WERI-Rb-1 (cell line): ENCODE measurements at regions not wholly inside any gene's neighbourhood (a gene's known extent, or its start where the extent isn't known, plus 50 kb on each side); places are given as distances from the start of the nearest gene placed in this dataset.

Experiments
- DNase-seq: peaks from one replicate; pipeline ENCODE4 v3.0.0-alpha.2; 2020
- H3K27ac ChIP-seq: fragments of 250-450 bp; sonication (Bioruptor Pico); 2 replicates; pipeline ENCODE4 v1.5.1; 2020; ENCODE audit warnings: mild to moderate bottlenecking, moderate library complexity
- H3K27me3 ChIP-seq: fragments of 250-450 bp; sonication (Bioruptor Pico); 2 replicates; pipeline ENCODE4 v1.5.1; 2021; ENCODE audit warnings: mild to moderate bottlenecking, low read depth, moderate library complexity; ENCODE audit not compliant: insufficient read depth, severe bottlenecking
- H3K36me3 ChIP-seq: fragments of 250-450 bp; sonication (Bioruptor Pico); 2 replicates; pipeline ENCODE4 v1.5.1; 2020; ENCODE audit warnings: mild to moderate bottlenecking, moderate library complexity
- H3K4me3 ChIP-seq: 2 replicates; pipeline ENCODE4 v1.5.1; 2011; ENCODE audit warnings: low read depth, mild to moderate bottlenecking, control low read depth, low read length
- H3K9me3 ChIP-seq: fragments of 250-450 bp; sonication (Bioruptor Pico); 2 replicates; pipeline ENCODE4 v1.5.1; 2021; ENCODE audit warnings: mild to moderate bottlenecking, moderate library complexity; ENCODE audit not compliant: severe bottlenecking
- TF ChIP-seq, protein P1 (sequence below): IDR thresholded peaks from 2 replicates; pipeline ENCODE4 v1.5.1; 2011; ENCODE audit warnings: low read depth, mild to moderate bottlenecking, control low read depth, inconsistent platforms, low read length

DNA sequence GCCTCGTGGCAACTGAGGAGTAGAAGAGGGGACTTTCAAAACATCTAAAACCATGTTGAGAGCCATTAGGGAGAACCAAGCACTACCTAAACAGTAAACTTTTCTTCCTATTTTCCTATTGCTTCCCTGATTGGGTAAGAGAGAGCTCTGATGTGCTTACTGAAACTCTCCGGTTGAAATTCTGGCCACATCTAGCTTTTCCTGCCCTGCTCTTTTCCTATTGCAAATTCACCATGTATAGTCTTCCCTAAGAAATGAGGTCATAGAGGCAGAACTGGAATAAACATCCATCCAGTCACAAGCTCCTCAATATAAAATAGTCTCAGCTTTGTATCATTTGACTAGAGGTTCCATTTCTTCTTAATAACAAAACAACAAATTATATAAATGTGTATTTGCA lies 199.5 kb upstream of the CNR1 start:
- Histone ChIP-seq H3K4me3 (no peak overlapping the region), H3K9me3 (no peaks in the 10 kb centered on the region), H3K27me3 (no peaks in the 10 kb centered on the region), H3K36me3 (no peaks in the 10 kb centered on the region), H3K27ac (no peak overlapping the region)
- TF ChIP-seq, protein P1, sequence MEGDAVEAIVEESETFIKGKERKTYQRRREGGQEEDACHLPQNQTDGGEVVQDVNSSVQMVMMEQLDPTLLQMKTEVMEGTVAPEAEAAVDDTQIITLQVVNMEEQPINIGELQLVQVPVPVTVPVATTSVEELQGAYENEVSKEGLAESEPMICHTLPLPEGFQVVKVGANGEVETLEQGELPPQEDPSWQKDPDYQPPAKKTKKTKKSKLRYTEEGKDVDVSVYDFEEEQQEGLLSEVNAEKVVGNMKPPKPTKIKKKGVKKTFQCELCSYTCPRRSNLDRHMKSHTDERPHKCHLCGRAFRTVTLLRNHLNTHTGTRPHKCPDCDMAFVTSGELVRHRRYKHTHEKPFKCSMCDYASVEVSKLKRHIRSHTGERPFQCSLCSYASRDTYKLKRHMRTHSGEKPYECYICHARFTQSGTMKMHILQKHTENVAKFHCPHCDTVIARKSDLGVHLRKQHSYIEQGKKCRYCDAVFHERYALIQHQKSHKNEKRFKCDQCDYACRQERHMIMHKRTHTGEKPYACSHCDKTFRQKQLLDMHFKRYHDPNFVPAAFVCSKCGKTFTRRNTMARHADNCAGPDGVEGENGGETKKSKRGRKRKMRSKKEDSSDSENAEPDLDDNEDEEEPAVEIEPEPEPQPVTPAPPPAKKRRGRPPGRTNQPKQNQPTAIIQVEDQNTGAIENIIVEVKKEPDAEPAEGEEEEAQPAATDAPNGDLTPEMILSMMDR, result no peak
- no peak for DNase-seq

DNA sequence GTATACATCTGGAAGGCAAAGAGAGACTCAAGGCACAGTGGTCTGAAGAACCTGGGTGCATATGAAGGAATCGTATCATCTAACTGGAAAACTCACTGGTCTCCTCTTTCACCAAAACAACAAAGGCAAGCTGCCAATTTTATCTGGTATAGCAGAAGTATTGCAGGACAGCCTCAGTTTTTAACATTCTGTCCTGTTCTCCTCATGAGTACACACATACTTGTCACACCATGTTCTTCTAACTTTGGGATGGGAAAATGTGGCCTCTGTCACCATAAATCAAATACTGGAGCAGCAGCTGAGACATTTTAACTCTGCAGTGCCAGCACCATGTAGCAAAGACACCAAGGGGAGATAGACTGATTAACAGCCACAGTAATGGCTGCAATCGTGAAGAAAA lies 199.1 kb upstream of the CNR1 start:
- Histone ChIP-seq H3K36me3 (no peaks in the 10 kb centered on the region), H3K27me3 (no peaks in the 10 kb centered on the region), H3K4me3 (no peak overlapping the region), H3K27ac (no peak overlapping the region), H3K9me3 (no peaks in the 10 kb centered on the region)
- TF ChIP-seq, protein P1, result no peak
- no peak for DNase-seq

DNA sequence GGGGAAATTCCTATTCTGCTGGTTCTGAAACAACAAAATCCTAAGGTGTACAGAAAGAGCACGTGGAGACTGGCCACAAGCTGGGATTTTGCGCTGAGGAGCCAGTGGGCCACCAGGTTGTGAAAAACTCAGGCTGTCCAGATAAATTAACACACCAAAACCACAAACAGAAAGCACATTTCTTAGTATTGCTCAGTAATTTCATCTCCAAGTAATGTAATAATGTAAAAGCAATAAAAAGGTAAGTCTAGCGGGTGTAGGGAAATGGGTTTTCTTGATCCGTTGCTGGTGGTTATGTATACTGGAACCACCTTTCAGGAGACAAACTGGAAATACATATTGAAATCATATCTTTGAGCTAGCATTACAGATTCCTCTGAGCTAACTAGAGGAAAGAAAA lies 195.6 kb upstream of the CNR1 start:
- Histone ChIP-seq H3K36me3 (no peaks in the 10 kb centered on the region), H3K27ac (no peak overlapping the region), H3K27me3 (no peaks in the 10 kb centered on the region), H3K9me3 (no peaks in the 10 kb centered on the region), H3K4me3 (no peak overlapping the region)
- TF ChIP-seq, protein P1, result no peak
- no peak for DNase-seq

DNA sequence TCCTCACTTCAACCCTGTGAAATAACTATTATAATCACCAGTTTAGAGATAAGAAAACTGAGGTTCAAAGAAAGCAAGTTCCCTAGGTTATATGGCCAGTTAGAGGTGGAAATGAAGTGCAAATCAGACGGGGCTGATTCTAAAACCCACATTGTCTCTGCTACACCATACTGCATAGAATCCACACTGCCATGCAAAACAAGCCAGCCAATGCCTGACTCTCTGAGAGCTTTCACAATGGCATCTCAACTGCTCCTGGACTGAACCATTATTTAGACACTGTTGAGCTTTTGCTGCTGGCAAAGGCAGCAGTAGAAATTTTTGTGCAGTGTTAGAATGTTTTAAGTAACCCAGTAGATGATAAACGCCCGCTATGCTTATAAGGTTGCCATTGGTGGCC lies 195.2 kb upstream of the CNR1 start:
- no peak overlapping the region for H3K27ac ChIP-seq
- no peaks in the 10 kb centered on the region for H3K9me3 ChIP-seq
- no peaks in the 10 kb centered on the region for H3K36me3 ChIP-seq
- no peaks in the 10 kb centered on the region for H3K27me3 ChIP-seq
- no peak for DNase-seq
- H3K4me3 ChIP-seq, result no peak overlapping the region
- TF ChIP-seq, protein P1, result no peak

DNA sequence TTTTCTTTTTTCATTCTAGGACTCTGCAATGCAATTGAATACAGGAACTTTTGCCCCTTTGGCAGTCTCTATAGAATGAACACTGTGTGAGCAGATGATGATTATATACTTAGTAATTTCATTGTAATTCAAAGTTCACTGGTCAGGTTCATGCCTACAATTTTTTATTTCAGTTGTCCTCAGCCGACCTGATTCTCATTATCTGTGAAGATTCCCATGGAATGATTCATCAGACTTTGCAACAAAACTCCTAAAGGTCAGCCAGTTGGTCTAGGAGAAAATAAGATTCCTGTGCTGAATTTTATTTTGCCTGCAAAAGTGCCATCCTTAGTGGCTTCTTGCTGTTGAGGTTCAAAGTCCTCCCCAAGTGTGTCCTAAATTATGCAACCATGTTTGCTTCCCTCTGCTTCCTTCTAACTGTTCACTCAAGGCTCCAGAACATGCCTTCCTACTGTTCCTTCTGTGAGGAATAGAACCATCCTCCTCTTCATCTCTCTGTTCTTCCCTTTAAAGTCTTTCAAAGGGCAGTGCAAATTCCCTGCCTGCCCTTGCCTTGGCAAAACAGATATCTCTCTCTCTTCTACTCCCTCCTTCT lies 194.2 kb upstream of the CNR1 start:
- no peak for DNase-seq
- no peaks in the 10 kb centered on the region for H3K27me3 ChIP-seq
- H3K4me3 ChIP-seq, result no peak overlapping the region
- no peaks in the 10 kb centered on the region for H3K9me3 ChIP-seq
- H3K36me3 ChIP-seq, result no peaks in the 10 kb centered on the region
- no peak overlapping the region for H3K27ac ChIP-seq
- TF ChIP-seq, protein P1, result no peak

DNA sequence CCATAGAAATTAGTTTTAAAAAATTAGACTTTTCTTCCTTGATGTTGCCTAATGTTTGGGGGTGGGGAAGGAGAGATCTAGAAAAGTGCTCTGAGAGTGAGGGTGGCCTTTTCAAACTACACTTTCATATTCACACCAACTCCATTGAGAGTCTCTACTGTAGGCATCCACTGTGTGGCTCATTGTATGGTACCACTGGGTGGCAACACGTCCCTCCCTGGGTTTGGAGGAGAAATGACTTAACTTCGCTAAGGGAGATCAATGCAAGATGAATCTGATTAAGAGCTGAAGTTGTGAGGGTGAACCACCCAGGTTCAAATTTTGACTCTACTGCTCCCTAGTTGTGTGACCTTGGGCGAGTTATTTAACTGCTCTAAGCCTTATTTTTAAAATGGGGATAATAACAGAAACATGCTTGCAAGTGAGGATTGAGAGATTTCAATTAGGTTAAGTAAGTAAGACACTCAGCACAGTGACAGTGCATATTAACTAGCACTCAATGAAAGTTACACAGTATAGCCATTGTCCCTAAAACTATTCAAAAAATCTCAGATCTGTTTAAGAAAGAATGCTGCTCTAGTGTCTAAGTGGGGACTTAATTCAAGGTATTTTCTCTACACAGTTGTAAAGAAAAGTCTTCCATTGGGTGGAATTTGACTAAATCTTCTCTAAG lies 193.5 kb upstream of the CNR1 start:
- H3K4me3 ChIP-seq, result no peak overlapping the region
- H3K27ac ChIP-seq, result no peak overlapping the region
- no peak for DNase-seq
- H3K27me3 ChIP-seq, result no peaks in the 10 kb centered on the region
- no peaks in the 10 kb centered on the region for H3K36me3 ChIP-seq
- H3K9me3 ChIP-seq, result no peaks in the 10 kb centered on the region
- TF ChIP-seq, protein P1, result 0 out of 2 replicates have a peak, but pooled peaks have one; percentile 5
